Mesodermal cell (in vitro differentiated cells): ENCODE measurements at regions not wholly inside any gene's neighbourhood (a gene's known extent, or its start where the extent isn't known, plus 50 kb on each side); places are given as distances from the start of the nearest gene placed in this dataset.

ENCODE experiments used
- H3K27ac ChIP-seq: 2 replicates; pipeline ENCODE4 v1.7.0; 2013; ENCODE audit warnings: mild to moderate bottlenecking, low read depth, low read length, moderate library complexity; ENCODE audit not compliant: severe bottlenecking
- H3K36me3 ChIP-seq: 2 replicates; pipeline ENCODE4 v1.7.1; 2013; ENCODE audit warnings: mild to moderate bottlenecking, low read length, moderate library complexity; ENCODE audit not compliant: control insufficient read depth, insufficient read depth
- H3K4me1 ChIP-seq: one replicate; pipeline ENCODE4 v1.7.1; 2013; ENCODE audit warnings: mild to moderate bottlenecking, low read length; ENCODE audit not compliant: insufficient read depth, control insufficient read depth, poor library complexity, severe bottlenecking
- H3K4me3 ChIP-seq: 2 replicates; pipeline ENCODE4 v1.7.0; 2013; ENCODE audit warnings: low read length, control low read depth, mild to moderate bottlenecking; ENCODE audit not compliant: insufficient read depth, poor library complexity, severe bottlenecking; ENCODE audit errors: extremely low read depth
- H3K9me3 ChIP-seq: 2 replicates; pipeline ENCODE4 v1.7.1; 2013; ENCODE audit warnings: mild to moderate bottlenecking, low read length, moderate library complexity; ENCODE audit not compliant: control insufficient read depth
- WGBS, 2 experiments: methylation state at CpG; one replicate each; pipeline ENCODE4 v1.1.5; 2013; ENCODE audit warnings: missing lambda C conversion rate in 2 of 2; ENCODE audit not compliant: insufficient coverage in 2 of 2; 5-methylcytosine and 5-hydroxymethylcytosine counted together

- no peaks in the 10 kb centered on the region for H3K36me3 ChIP-seq
- no peaks in the 10 kb centered on the region for H3K9me3 ChIP-seq
- peaks cover 15% of the 10 kb centered on the region for H3K4me1 ChIP-seq
- no peak overlapping the region for H3K4me3 ChIP-seq
- 80% methylated on average over 1 of the region's 2 CpGs; no CpG with 5 or more reads in 1 of the 2 experiments for WGBS, 2 experiments
- H3K27ac ChIP-seq: no peak overlapping the region
Observed at GRCh38 chr4:83660578-83660977, 124.7 kb downstream of the GPAT3 start.

- H3K9me3 ChIP-seq: no peaks in the 10 kb centered on the region
- 61 to 83% methylated on average over 4 to 5 of the region's 7 CpGs for WGBS, 2 experiments
- H3K27ac ChIP-seq: no peak overlapping the region
- no peak overlapping the region for H3K4me3 ChIP-seq
- H3K36me3 ChIP-seq: no peaks in the 10 kb centered on the region
- H3K4me1 ChIP-seq: peaks cover 15% of the 10 kb centered on the region
Observed at GRCh38 chr4:83658806-83659205, 122.9 kb downstream of the GPAT3 start.

- H3K36me3 ChIP-seq: no peaks in the 10 kb centered on the region
- no peak overlapping the region for H3K4me3 ChIP-seq
- peaks cover 15% of the 10 kb centered on the region for H3K4me1 ChIP-seq
- no peaks in the 10 kb centered on the region for H3K9me3 ChIP-seq
- no peak overlapping the region for H3K27ac ChIP-seq
- WGBS, 2 experiments: 0% methylated on average over 1 of the region's 2 CpGs; no CpG with 5 or more reads in 1 of the 2 experiments
Observed at GRCh38 chr4:83657336-83657735, 121.4 kb downstream of the GPAT3 start.
